DOHH2 (cell line): ENCODE measurements at regions not wholly inside any gene's neighbourhood (a gene's known extent, or its start where the extent isn't known, plus 50 kb on each side); places are given as distances from the start of the nearest gene placed in this dataset.

ENCODE experiments used
- CTCF ChIP-seq: fragments of 200-600 bp; sonication (generic); IDR thresholded peaks from one replicate; pipeline ENCODE4 v1.5.1; 2014; ENCODE audit warnings: antibody characterized with exemption, mild to moderate bottlenecking, low read depth, low read length; ENCODE audit not compliant: poor library complexity, severe bottlenecking
- EZH2phosphoT487 ChIP-seq: fragments of 200-600 bp; sonication (generic); IDR thresholded peaks from 2 replicates; pipeline ENCODE4 v1.6.1; 2017; ENCODE audit warnings: borderline replicate concordance, mild to moderate bottlenecking, antibody characterized with exemption, low read length, moderate library complexity, mixed read lengths

GRCh38 chr2:121010998-121011397 is 274.0 kb downstream of the TFCP2L1 start:
- TF ChIP-seq CTCF (no peak), EZH2phosphoT487 (no peak)
